ENCODE measurements at regions not wholly inside any gene's neighbourhood (a gene's known extent, or its start where the extent isn't known, plus 50 kb on each side); places are given as distances from the start of the nearest gene placed in this dataset.
A peak's percentile ranks its signal among the peaks of the same experiment; 100 is the strongest.

- ChIA-PET POLR2A (no interaction called here), CTCF (interaction anchor here (1.0 to 5.0 kb wide), 5 partner anchors 20 to 284 kb away, joined by 3 to 12 read pairs (median 5); no protein-coding TSS in a partner anchor)
- no peak for TF ChIP-seq CTCF (IDR thresholded peaks at IDR 0.05; ENCODE audit: control extremely low read depth, extremely low read depth, low read depth, missing control alignments)
- no peak for DNase-seq (ENCODE audit: extremely low spot score)
These were observed 149.8 kb downstream of the CCDC34 start for GRCh38 chr11:27213232-27213660.

- no peak for TF ChIP-seq CTCF (IDR thresholded peaks at IDR 0.05; ENCODE audit: control extremely low read depth, extremely low read depth, low read depth, missing control alignments)
- ChIA-PET CTCF (interaction anchor here (1.1 to 5.0 kb wide), 4 partner anchors 11 to 273 kb away, joined by 3 to 12 read pairs (median 4); no protein-coding TSS in a partner anchor), POLR2A (no interaction called here)
- no peak for DNase-seq (ENCODE audit: extremely low spot score)
These were observed 150.7 kb downstream of the CCDC34 start for GRCh38 chr11:27212248-27212780.

- no peak for DNase-seq (ENCODE audit: extremely low spot score)
- peak; percentile 5 for TF ChIP-seq CTCF (IDR thresholded peaks at IDR 0.05; ENCODE audit: control extremely low read depth, extremely low read depth, low read depth, missing control alignments)
- POLR2A ChIA-PET: no interaction called here
- CTCF ChIA-PET: interaction anchor here (1.1 to 5.0 kb wide), 3 partner anchors 10 to 274 kb away, joined by 3 to 12 read pairs (median 4); no protein-coding TSS in a partner anchor
These were observed 151.5 kb downstream of the CCDC34 start for GRCh38 chr11:27211370-27212127.

GRCh38 chr11:27210531-27210930, 152.5 kb downstream of the CCDC34 start:
- CTCF ChIA-PET: no interaction called here
- POLR2A ChIA-PET: interaction anchor here (0.7 kb wide), 1 partner anchor 188 kb away, joined by 5 read pairs; no protein-coding TSS in a partner anchor

GRCh38 chr11:27209562-27210005, 153.4 kb downstream of the CCDC34 start:
- ChIA-PET POLR2A (interaction anchor here (0.7 kb wide), 1 partner anchor 189 kb away, joined by 5 read pairs; no protein-coding TSS in a partner anchor), CTCF (interaction anchor here (1.1 to 2.7 kb wide), 3 partner anchors 12 to 290 kb away, joined by 3 to 16 read pairs (median 4); no protein-coding TSS in a partner anchor)
- no peak for TF ChIP-seq CTCF (IDR thresholded peaks at IDR 0.05; ENCODE audit: control extremely low read depth, extremely low read depth, low read depth, missing control alignments)
- no peak for DNase-seq (ENCODE audit: extremely low spot score)

More at GRCh38 chr11:27210531-27210930, 152.5 kb downstream of the CCDC34 start:
- no peak for DNase-seq (ENCODE audit: extremely low spot score)
- TF ChIP-seq CTCF (IDR thresholded peaks at IDR 0.05; ENCODE audit: control extremely low read depth, extremely low read depth, low read depth, missing control alignments): no peak

GRCh38 chr11:27208846-27209245, 154.2 kb downstream of the CCDC34 start:
- no peak for DNase-seq (ENCODE audit: extremely low spot score)
- CTCF ChIA-PET: interaction anchor here (1.1 to 2.7 kb wide), 3 partner anchors 11 to 290 kb away, joined by 3 to 16 read pairs (median 4); no protein-coding TSS in a partner anchor
- TF ChIP-seq CTCF (IDR thresholded peaks at IDR 0.05; ENCODE audit: control extremely low read depth, extremely low read depth, low read depth, missing control alignments): no peak
- POLR2A ChIA-PET: no interaction called here

Data from GM10248 (cell line).